NCI-H2196 treated with DMSO at 0.1 percent for 48 hours (cell line): ENCODE measurements at regions not wholly inside any gene's neighbourhood (a gene's known extent, or its start where the extent isn't known, plus 50 kb on each side); places are given as distances from the start of the nearest gene placed in this dataset.
"Not testable (repeated sequence)": the region's sequence is repeated elsewhere in the genome, so short reads cannot be mapped to it uniquely, and the experiment has no call there.

Experiments
- DNase-seq: peaks from one replicate; lab custom pipeline; 2025; ENCODE audit not compliant: unreplicated experiment; lab: John Stamatoyannopoulos, UW

DNA sequence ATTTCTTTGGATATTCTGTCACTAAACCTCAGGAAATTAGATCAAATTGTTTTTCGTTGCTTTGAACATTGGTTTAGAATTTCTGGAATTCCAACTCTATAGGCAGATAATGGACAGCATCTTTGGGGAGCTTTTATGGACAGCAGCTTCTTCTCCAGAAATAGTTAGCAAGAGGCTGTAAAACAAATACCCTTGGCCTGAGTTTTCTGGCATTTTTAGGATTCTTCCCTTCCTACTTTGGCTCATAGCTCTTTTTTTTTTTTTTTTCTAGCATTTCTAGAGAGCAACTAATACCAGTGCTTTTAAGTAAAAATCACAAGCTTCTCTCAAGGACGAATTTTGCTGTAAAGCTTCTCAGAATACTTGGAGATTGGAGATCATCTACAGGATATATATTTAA, 169.8 kb upstream of the SPRY2 start:
- no peak for DNase-seq

DNA sequence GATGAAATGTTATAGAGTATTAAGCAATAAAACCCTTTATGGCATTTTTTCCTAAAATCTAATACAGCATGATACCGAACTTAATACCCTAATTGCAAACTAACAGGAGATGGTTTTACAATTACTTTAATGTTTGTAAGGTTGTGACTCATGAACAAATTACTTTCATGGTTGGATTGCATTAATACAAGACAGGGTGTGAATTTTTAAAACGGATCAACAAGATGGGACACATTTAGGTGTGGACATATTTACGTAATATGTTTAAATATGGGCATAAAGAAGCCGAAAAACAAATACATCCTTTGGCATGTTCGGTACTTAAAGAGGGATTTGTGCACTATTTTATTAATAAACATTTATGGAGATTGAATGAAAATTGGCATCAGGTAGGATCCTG, 168.3 kb upstream of the SPRY2 start:
- no peak for DNase-seq

DNA sequence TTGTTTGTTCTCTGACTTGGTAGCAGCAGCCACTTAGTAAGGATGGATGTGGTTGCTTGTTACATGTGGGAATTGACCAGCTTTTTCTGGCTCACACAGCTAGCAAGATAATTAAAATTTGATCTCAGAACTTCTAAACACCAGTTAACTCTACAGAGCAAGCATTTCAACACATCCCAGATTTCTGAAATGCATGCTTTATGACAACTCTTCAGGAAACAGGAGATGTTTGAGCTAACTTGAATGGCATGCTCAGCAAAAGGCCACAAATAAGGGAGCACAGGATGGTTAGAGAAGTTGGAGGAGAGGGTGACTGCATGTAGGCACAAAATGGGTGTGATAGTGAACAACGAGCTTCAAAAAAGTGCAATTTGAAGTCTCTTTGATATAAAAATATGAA, 167.1 kb upstream of the SPRY2 start:
- DNase-seq: no peak

DNA sequence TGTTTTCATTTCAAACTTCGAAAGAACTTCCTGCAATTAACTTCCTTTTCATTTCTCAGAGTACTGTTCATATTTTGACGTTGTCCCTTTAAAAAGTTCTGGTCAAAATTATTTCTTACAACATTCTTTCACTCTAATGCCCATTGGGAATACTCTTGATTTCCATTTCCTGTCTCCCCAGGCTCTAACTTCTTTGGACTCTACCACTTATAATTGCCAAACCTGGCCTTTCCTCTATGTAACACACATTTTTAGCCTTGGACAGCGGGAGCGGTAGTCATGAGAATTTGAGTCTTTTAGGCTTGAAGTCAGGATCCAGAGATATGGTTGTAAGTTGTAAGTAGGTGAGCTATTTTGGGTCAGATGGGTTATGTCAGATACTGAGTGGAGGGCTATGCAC, 163.5 kb upstream of the SPRY2 start:
- no peak for DNase-seq

DNA sequence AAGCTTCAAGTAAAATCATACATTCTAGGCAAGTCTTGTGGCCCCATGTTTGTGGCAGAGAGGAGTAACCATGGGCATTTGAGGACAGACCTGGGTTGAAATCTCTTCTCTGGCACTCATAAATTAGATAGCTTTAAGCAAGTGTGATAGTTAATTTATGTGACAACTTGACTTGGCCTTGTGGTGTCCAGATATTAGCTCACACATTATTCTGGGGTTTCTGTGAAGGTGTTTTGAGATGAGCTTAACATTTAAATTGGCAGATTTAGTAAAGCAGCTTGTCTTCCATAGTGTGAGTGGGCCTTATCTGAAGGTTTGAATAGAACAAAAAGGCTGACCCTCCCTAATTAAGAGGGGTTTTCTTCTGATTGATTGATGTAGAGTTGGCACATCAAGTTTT, 161.4 kb upstream of the SPRY2 start:
- DNase-seq: no peak

DNA sequence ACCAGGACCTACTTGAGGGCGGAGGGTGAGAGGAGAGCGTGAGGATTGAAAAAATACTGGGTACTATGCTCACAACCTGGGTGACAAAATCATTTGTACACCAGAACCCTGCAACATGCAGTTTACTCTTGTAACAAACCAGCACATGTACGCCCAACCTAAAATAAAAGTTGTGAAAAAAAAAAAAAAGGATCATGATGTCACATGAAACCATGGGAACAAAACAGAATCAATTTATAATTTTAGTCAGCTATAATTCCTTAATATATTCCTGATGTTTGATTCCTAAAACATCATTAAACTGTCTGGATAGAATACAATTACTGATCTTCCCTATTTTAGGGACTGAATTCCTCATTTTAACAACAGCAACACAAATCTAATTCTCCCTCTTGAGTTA, 160.6 kb upstream of the SPRY2 start:
- no peak for DNase-seq

DNA sequence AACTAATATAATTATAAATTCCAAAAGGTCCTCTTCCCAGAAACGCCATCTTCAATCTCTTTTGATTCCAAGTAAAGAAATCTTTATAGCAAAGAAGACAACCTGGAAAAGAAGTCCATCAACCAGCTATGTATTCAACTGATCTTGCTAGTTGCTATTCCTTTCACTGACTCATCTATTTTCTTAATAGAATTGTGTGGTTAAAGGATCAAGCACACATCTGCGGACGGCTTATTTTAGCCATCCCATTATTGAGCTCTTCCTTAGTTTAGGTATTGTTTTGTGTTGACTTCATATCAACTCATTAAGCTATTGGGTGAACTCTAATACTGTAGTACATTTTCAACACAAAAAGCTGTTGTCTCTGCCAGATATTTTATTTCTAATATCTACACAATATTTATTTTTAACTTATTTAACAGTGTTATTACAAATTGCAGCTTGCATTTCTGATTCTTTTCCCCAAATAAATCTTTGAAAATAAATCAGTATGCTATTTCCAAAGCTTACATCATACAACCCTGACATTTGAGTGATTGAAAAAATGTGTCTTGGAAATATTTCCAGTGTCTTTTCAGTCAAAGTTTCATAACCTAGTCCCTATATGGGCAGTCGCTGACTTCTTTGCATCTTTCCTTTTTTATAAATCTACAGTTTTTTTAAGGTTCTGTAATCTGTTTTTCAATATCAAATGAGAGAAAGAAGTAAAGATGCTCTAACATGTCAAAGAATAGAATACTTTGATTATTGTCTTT, 158.8 kb upstream of the SPRY2 start:
- DNase-seq: no peak

DNA sequence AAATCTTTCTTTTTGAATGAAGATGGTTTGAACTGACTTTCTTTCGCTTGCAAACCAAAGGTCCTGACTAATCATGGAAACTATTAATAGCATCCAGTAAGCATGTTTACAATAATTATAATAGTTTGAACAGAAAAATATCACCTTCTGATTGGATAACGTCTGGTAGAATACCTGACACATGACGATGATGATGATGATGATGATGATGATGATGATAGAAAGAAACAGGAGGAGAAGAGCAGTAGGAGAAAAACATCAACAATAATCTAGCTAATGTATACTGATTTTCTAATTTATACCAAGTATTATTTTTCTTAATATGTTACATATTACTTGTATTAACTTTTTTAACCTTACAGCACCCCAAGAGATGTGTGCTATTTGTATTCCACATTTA, 157.5 kb upstream of the SPRY2 start:
- no peak for DNase-seq

DNA sequence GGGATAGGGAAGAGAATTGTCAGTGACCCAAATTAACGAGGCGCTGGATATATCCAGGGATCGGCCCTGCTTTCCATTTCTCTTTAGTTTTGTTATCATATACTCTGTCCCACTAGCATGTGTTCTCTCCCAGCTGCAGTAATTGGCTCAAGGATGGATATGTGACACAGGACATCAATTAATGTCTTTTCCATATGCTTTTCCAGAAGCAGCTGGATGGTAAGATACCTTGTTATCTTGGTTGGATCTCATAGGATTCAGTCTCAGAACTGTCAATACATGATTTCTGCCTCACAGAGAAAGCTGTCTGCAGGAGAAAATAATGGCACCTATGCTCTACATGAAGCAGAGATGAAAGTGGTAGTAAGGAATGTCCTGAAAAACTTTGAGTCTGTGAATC, 157.1 kb upstream of the SPRY2 start:
- DNase-seq: no peak

DNA sequence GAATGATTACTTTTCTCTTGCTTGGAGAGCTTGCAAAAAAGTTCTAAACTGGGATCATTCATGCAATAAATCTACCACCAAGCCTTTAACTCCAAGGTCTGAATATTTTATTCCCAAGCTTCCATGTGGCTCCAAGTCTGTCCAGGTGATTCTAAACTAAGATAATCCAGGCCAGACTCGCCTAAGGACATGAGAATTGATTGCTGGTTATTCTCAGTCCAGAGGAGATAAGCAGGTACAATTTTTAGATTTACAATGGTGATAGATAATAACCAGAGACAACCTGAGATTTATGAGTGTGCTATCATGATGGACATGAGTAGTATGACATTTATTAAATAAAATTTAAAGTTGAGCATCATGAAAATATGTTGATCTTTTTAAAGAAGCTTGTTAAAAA, 156.5 kb upstream of the SPRY2 start:
- DNase-seq: no peak

DNA sequence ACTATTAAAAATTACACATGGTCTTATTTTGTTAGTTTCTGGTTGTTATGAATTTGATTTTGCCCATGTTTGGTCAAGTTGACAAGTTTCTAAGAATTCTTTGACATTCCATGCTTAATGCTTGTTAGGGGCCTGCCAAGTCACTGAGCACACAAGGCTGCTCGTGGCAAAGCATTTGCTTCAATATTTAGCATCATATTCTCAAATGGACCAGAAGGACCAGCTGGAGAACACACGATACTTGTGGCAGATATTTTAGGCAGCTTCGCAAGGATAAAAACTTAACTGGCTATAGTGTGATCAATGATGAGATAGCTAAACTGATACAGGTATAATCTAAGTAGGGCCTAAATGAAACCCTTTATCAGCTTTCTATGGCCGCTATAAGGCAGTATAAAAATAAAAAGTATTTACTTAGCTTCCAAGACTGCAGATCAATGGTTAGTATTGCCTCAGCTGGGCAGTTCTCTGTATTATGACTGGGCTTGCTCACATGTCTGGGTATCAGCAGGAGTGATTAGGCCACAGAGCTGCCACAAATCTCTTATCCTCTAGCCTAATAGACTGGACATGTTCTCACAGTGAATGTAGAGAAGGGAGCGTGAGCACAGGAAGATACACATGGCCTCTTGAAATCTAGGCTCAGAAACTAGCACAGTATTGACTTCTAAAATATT, 155.9 kb upstream of the SPRY2 start:
- no peak for DNase-seq

DNA sequence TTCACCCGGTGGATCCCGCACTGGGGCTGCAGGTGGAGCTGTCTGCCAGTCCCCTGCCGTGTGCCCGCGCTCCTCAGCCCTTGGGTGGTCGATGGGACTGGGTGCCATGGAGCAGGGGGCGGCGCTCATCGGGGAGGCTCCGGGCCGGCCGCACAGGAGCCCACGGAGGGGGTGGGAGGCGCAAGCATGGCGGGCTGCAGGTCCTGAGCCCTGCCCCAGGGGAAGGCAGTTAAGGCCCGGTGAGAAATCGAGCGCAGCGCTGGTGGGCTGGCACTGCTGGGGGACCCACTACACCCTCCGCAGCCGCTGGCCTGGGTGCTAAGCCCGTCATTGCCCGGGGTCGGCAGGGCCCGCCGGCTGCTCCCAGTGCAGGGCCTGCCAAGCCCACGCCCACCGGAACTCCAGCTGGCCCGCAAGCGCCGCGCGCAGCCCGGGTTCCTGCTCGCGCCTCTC, 149.6 kb upstream of the SPRY2 start:
- not testable (repeated sequence) for DNase-seq

DNA sequence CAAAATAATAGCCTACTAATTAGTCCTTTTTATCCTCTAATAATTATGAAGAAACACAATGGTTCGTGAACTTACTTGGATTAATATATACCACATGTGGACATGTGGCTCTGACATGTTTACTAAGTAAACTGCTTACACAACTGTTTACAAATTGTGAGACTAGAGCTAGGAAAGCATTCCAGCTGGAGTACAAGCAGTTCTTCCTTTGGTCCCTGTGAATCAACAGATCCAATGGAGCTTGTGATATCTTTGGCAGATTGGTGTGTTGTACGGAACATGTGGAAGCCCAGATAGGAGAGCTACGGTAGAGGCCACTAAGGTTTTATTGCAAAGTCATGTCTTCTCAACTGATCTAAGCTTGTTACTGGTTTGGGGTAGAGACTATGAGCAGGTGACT, 145.5 kb upstream of the SPRY2 start:
- no peak for DNase-seq

DNA sequence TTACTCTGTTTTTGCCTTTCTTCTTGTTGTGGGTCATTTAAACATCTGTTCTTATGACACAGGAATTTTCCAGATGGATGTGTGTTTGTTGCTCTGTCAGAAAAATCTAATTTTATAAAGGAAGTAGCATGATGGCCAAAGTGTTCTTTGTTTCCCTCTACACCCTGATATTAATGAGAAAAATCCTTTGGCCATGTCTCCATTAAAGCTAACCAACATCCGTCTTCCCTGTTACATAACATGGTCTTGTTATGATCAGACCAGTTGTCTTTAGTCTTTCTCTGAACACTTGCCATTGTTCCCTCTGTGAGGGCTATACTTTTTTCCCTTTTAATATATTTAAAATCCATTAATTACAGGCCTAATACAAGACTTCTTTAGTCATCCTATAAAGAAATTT, 142.2 kb upstream of the SPRY2 start:
- DNase-seq: no peak

DNA sequence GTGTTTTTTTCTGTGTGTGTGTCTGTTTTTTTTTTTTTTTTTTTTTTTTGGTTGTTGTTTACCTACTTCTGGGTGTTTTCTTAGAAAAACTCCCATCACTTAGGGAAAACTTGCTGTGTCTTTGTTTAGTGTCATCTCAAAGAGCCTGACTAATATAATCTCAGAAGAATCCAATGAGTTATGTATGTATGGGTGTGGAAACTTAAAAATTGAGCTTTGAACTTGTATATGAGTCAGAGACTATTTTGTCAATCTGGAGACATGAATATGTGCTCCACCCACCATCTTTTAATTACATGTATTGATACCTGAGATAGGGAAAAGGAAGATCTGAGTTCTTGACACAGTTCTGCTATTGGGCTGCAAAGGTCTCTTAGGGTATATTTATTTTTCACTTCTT, 140.7 kb upstream of the SPRY2 start:
- DNase-seq: no peak

DNA sequence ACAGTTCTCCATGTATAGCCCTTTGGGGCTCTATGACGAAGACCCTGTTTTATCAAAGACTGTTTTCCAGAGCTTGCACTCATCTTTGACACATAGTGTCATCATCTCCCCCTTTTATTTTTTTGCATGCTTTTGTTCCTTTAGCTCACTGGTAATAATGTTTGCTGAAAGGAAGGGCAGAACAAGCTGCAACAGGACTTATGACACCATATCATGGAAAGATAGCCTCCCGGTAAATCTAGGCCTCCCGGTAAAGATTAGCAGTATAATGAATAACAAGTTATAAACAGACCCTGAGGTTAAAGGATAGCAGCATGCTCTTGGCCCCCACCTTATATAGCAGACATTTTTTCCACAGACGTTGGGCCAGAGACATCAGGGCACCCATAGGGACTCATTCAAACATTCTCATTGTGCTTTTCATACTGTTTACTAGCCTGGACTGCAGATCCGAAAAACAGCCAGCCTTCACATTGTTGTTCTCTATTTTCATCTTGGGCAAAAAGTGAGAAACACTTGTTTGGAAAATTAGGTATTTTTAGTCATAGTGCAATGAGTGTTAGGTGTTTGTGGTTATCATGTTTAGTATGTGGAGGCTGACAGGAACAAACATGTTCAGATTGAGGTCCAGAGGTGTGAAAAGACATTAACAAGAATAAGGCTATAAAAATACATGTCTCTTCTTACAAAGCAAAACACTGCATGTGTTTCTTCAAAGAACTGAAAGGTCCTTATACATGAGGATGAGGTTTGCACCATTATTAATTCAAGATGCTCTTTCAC, 136.9 kb upstream of the SPRY2 start:
- no peak for DNase-seq

DNA sequence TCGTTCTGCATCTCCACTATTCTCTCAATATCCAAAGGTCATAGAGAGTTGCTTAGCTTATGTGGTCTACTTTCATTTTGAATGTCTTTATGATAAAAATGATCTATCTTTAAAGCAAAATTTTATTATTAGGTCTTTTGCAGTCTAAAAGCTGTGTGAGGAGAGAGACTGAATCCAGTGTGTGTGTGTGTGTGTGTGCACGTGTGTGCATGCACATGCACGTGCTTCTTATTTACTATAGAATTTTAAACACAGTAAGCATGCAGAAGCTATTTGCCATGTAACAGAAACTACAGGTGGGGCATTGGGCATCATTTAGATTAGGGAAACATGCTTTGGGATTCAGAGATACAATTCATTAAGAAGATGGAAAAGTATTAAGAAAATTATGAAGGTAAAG, 136.0 kb upstream of the SPRY2 start:
- no peak for DNase-seq

DNA sequence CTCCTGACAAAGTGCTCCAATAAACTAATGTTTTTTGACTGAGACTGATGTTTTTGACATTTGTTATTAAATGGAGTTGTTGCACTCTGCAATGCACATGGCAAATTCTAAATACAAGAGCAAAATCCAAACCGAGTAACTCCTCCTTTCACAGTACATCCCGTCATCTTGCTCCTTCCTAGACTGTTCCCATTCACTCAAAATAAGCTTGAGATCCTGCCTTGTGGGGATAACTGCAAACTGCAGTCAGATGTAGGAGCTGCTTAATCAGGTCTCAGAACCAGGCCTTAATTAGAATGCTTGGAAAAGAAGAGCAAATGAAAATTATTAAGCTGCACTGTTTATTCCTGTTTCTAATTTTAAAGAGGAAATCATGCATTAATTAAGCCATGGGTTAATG, 134.8 kb upstream of the SPRY2 start:
- DNase-seq: no peak

DNA sequence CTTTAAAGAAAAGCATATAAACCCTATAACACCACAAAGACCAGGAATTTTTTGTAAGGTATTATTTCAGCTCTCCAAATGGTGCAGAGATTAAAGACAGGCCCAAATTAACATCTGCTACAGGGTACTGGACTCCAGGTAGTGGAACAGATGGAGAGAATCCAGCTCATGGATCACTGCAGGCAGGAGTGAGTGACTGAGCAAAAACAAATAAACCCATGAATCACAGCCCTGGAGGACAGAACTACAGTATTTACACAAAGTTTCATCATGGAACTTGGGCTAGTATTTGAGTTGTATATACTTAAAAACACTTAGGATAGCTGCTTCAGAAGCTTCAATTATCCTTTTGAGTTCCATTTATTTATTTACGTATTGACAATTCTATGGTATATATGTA, 132.8 kb upstream of the SPRY2 start:
- no peak for DNase-seq

DNA sequence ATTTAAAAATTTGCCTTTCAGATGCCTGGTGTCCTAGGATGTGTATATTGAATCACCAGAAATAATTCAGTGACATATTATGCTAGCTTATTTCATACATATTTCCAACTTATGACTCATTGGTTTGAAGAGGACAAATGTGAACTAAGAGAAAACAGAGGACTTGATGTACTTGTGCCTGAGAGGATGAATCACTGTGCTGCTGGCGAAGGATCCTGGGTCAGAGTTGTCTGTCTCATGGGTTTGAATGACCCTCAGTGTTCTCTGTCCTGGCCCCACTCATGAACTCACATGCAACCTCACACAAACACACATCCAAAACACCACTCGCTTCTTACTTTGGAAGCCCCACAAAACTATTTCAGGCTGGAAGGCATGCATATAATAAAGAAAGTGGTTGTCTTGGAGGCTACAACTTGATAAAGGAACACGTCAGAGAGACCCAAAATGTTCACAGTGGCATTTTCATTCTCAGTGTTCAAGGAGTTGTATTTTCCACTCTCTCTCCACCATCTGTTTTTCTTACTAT, 129.0 kb upstream of the SPRY2 start:
- DNase-seq: peak; percentile 0

DNA sequence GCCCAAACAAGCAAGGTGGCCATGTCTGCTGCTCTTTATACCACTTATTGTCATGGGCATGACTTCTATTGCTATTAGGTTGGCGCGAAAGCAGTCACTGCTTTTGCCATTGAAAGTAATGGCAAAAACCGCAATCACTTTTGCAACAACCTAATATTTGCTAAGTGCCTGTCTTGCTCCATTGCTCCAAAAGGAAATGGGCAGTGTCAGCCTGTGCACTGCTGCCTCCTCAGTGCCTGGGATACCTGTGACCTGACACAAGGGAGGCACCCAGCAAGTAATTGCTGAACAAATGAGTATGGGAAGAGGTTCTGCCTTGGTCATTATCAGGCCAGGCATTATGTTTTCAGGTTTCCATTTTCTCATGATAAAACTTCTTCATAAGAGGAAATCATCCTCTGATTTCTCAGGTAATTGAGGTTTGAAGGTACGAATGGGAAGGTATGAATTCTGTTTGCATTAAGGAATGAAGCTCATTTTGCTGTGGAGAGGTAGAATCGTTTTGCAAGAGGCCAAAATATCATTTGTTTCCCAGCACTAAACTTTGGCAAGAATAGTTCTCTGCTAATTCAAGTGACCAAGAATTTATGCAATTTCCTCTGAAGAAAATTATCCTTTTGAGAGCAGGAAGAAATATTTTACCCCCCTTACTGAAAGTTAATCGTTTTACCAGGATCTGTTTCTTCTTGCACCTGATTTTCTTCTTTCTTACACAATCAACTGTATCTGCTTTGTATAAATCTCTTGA, 128.4 kb upstream of the SPRY2 start:
- no peak for DNase-seq
